Esophagus muscularis mucosa (tissue), 3 donors: ENCODE measurements at regions not wholly inside any gene's neighbourhood (a gene's known extent, or its start where the extent isn't known, plus 50 kb on each side); places are given as distances from the start of the nearest gene placed in this dataset.

ENCODE experiments used
- POLR2A ChIP-seq: fragments of 450-650 bp; IDR thresholded peaks from one replicate; pipeline ENCODE4 v1.6.1; 2017; ENCODE audit warnings: antibody characterized with exemption, moderate library complexity, mild to moderate bottlenecking, low read depth
- POLR2AphosphoS5 ChIP-seq, 2 donors: sonication (generic); formaldehyde crosslinking; IDR thresholded peaks; one replicate each; pipeline ENCODE4 v1.6.1; 2017; ENCODE audit warnings: antibody characterized with exemption in 2 of 2
- TF ChIP-seq, protein P1 (sequence below), 3 experiments: fragments of 200-600 bp in 2 of 3; fragments of 450-650 bp in 1 of 3; sonication (generic) in 2 of 3; IDR thresholded peaks; one replicate each; pipeline ENCODE4 v1.5.1; 2017 to 2019; ENCODE audit warnings: antibody characterized with exemption in 3 of 3, mild to moderate bottlenecking in 2 of 3, moderate library complexity in 1 of 3

DNA sequence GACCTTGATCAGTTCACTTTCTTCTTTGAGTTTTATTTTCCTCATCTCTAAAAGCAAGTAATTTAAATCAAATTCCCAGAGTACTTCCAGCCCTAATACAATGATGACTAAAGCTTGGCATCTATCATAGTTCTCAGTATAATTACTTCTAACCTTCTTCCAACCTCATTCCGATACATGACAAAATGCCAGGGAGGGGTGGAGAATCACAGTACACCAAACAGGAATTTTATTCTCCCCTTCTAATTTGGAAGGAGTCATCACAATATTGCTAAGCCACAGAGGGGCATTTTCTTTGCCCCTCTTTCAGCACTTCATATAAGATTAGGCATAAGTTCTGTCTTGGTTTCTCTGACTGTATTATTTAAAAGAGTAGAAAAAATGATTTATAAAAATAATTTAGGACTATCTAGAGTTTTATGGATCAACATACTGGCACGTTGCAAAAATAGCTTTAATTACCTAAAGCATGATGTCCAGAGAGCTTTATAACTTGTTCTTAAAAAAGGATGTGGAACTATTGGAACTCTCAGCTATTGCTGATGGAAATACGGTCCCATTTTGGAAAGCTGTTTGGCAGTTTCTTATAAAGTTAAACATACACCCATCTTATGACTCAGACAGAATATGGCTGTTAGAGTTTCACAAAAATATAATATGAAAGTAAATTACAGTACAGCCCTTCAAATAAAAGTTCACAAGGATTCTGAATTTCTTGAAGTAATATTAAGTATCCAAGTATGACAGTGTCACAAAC is 86.9 kb upstream of the UBE2E2 start:
- TF ChIP-seq POLR2AphosphoS5 (IDR thresholded peaks at IDR 0.05) (no peak), POLR2A (no peak)
- TF ChIP-seq, protein P1, sequence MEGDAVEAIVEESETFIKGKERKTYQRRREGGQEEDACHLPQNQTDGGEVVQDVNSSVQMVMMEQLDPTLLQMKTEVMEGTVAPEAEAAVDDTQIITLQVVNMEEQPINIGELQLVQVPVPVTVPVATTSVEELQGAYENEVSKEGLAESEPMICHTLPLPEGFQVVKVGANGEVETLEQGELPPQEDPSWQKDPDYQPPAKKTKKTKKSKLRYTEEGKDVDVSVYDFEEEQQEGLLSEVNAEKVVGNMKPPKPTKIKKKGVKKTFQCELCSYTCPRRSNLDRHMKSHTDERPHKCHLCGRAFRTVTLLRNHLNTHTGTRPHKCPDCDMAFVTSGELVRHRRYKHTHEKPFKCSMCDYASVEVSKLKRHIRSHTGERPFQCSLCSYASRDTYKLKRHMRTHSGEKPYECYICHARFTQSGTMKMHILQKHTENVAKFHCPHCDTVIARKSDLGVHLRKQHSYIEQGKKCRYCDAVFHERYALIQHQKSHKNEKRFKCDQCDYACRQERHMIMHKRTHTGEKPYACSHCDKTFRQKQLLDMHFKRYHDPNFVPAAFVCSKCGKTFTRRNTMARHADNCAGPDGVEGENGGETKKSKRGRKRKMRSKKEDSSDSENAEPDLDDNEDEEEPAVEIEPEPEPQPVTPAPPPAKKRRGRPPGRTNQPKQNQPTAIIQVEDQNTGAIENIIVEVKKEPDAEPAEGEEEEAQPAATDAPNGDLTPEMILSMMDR (IDR thresholded peaks at IDR 0.05) = no peak
